Ishikawa (cell line): ENCODE measurements at regions not wholly inside any gene's neighbourhood (a gene's known extent, or its start where the extent isn't known, plus 50 kb on each side); places are given as distances from the start of the nearest gene placed in this dataset.

Source experiments
- CEBPB ChIP-seq: IDR thresholded peaks from 2 replicates; pipeline ENCODE4 v1.6.1; 2012
- CREB1 ChIP-seq: IDR thresholded peaks from 2 replicates; pipeline ENCODE4 v1.6.1; 2012; ENCODE audit warnings: low read depth
- EGR1 ChIP-seq: IDR thresholded peaks from 2 replicates; pipeline ENCODE4 v1.6.1; 2012
- EP300 ChIP-seq: IDR thresholded peaks from 2 replicates; pipeline ENCODE4 v1.6.1; 2012; ENCODE audit warnings: borderline replicate concordance
- FOXM1 ChIP-seq: IDR thresholded peaks from 2 replicates; pipeline ENCODE4 v1.6.1; 2012; ENCODE audit warnings: low read depth, borderline replicate concordance
- MAX ChIP-seq: IDR thresholded peaks from 2 replicates; pipeline ENCODE4 v1.6.1; 2012
- NFIC ChIP-seq: IDR thresholded peaks from 2 replicates; pipeline ENCODE4 v1.6.1; 2012
- RAD21 ChIP-seq: IDR thresholded peaks from 2 replicates; pipeline ENCODE4 v1.6.1; 2012; ENCODE audit warnings: low read depth
- REST ChIP-seq: IDR thresholded peaks from 2 replicates; pipeline ENCODE4 v1.6.1; 2012; ENCODE audit warnings: low read depth, mild to moderate bottlenecking
- TAF1 ChIP-seq: IDR thresholded peaks from 2 replicates; pipeline ENCODE4 v1.6.1; 2012; ENCODE audit warnings: low read depth, mild to moderate bottlenecking
- TCF12 ChIP-seq: IDR thresholded peaks from 2 replicates; pipeline ENCODE4 v1.6.1; 2012; ENCODE audit warnings: low read depth
- TEAD4 ChIP-seq: IDR thresholded peaks from 2 replicates; pipeline ENCODE4 v1.6.1; 2012
- USF1 ChIP-seq: IDR thresholded peaks from 2 replicates; pipeline ENCODE4 v1.6.1; 2012
- YY1 ChIP-seq: IDR thresholded peaks from 2 replicates; pipeline ENCODE4 v1.6.1; 2012; ENCODE audit warnings: low read depth
- ZBTB7A ChIP-seq: IDR thresholded peaks from 2 replicates; pipeline ENCODE4 v1.6.1; 2012; ENCODE audit warnings: low read depth

GRCh38 chr12:112589275-112589674 is 170.5 kb downstream of the PTPN11 start:
- no peak for TF ChIP-seq YY1
- TF ChIP-seq EGR1 = no peak
- no peak for TF ChIP-seq TEAD4
- no peak for TF ChIP-seq TCF12
- TF ChIP-seq MAX = no peak
- TF ChIP-seq TAF1 = no peak

GRCh38 chr12:112590281-112590680 is 171.5 kb downstream of the PTPN11 start:
- no peak for TF ChIP-seq YY1
- TF ChIP-seq MAX = no peak
- TF ChIP-seq CEBPB = no peak
- no peak for TF ChIP-seq NFIC
- TF ChIP-seq FOXM1 = no peak
- no peak for TF ChIP-seq TAF1
- no peak for TF ChIP-seq EP300
- TF ChIP-seq TEAD4 = no peak
- TF ChIP-seq CREB1 = no peak
- TF ChIP-seq TCF12 = no peak
- no peak for TF ChIP-seq RAD21
- TF ChIP-seq REST = no peak
- TF ChIP-seq EGR1 = no peak
- no peak for TF ChIP-seq USF1
- TF ChIP-seq ZBTB7A = no peak

- no peak for TF ChIP-seq CREB1
- no peak for TF ChIP-seq YY1
- no peak for TF ChIP-seq CEBPB
- no peak for TF ChIP-seq MAX
- no peak for TF ChIP-seq EGR1
- no peak for TF ChIP-seq NFIC
- TF ChIP-seq ZBTB7A = no peak
- TF ChIP-seq FOXM1 = no peak
- no peak for TF ChIP-seq EP300
- no peak for TF ChIP-seq TEAD4
- TF ChIP-seq USF1 = no peak
- no peak for TF ChIP-seq RAD21
- no peak for TF ChIP-seq REST
- no peak for TF ChIP-seq TAF1
- TF ChIP-seq TCF12 = no peak
These were observed 172.7 kb downstream of the PTPN11 start for GRCh38 chr12:112591488-112591887.

GRCh38 chr12:112595410-112595809 is 176.7 kb downstream of the PTPN11 start:
- TF ChIP-seq EP300 = no peak
- no peak for TF ChIP-seq FOXM1
- TF ChIP-seq REST = no peak
- TF ChIP-seq CEBPB = no peak
- no peak for TF ChIP-seq CREB1
- no peak for TF ChIP-seq RAD21
- no peak for TF ChIP-seq YY1
- TF ChIP-seq MAX = no peak
- no peak for TF ChIP-seq TAF1
- TF ChIP-seq TCF12 = no peak
- no peak for TF ChIP-seq TEAD4
- no peak for TF ChIP-seq USF1
- no peak for TF ChIP-seq ZBTB7A
- no peak for TF ChIP-seq NFIC
- no peak for TF ChIP-seq EGR1
